ENCODE measurements at regions not wholly inside any gene's neighbourhood (a gene's known extent, or its start where the extent isn't known, plus 50 kb on each side); places are given as distances from the start of the nearest gene placed in this dataset.

- DNase-seq (ENCODE audit: extremely low read depth, low read depth), result no peak
- no peak for TF ChIP-seq CTCF (IDR thresholded peaks at IDR 0.05; ENCODE audit: low read depth, low read length, missing control alignments)
- no peak overlapping the region for H3K4me3 ChIP-seq (replicated peaks; ENCODE audit: low read depth, low read length)
Measured at GRCh38 chr2:136248242-136248641, 130.3 kb upstream of the CXCR4 start.

GRCh38 chr2:136247204-136247950 lies 129.4 kb upstream of the CXCR4 start:
- DNase-seq (ENCODE audit: extremely low read depth, low read depth), result no peak
- TF ChIP-seq CTCF (IDR thresholded peaks at IDR 0.05; ENCODE audit: low read depth, low read length, missing control alignments), result no peak
- H3K4me3 ChIP-seq (replicated peaks; ENCODE audit: low read depth, low read length), result no peak overlapping the region

- no peak for TF ChIP-seq CTCF (IDR thresholded peaks at IDR 0.05; ENCODE audit: low read depth, low read length, missing control alignments)
- no peak overlapping the region for H3K4me3 ChIP-seq (replicated peaks; ENCODE audit: low read depth, low read length)
- no peak for DNase-seq (ENCODE audit: extremely low read depth, low read depth)
Measured at GRCh38 chr2:136246086-136246669, 128.2 kb upstream of the CXCR4 start.

GRCh38 chr2:136245211-136245610 lies 127.3 kb upstream of the CXCR4 start:
- no peak for DNase-seq (ENCODE audit: extremely low read depth, low read depth)
- no peak for TF ChIP-seq CTCF (IDR thresholded peaks at IDR 0.05; ENCODE audit: low read depth, low read length, missing control alignments)
- H3K4me3 ChIP-seq (replicated peaks; ENCODE audit: low read depth, low read length), result no peak overlapping the region

GRCh38 chr2:136244536-136244885 lies 126.6 kb upstream of the CXCR4 start:
- no peak for DNase-seq (ENCODE audit: extremely low read depth, low read depth)
- H3K4me3 ChIP-seq (replicated peaks; ENCODE audit: low read depth, low read length), result no peak overlapping the region
- TF ChIP-seq CTCF (IDR thresholded peaks at IDR 0.05; ENCODE audit: low read depth, low read length, missing control alignments), result no peak

- no peak for DNase-seq (ENCODE audit: extremely low read depth, low read depth)
- H3K4me3 ChIP-seq (replicated peaks; ENCODE audit: low read depth, low read length), result no peak overlapping the region
- TF ChIP-seq CTCF (IDR thresholded peaks at IDR 0.05; ENCODE audit: low read depth, low read length, missing control alignments), result no peak
Measured at GRCh38 chr2:136243638-136244535, 125.9 kb upstream of the CXCR4 start.

Measured in HFF-Myc (cell line).